CD4-positive, alpha-beta T cell treated with Interleukin-21 for 1 hour (primary cell): ENCODE measurements at regions not wholly inside any gene's neighbourhood (a gene's known extent, or its start where the extent isn't known, plus 50 kb on each side); places are given as distances from the start of the nearest gene placed in this dataset.
"Not testable (repeated sequence)": the region's sequence is repeated elsewhere in the genome, so short reads cannot be mapped to it uniquely, and the experiment has no call there.

ENCODE experiments used
- DNase-seq: peaks from one replicate; pipeline ENCODE4 v3.0.0-alpha.2; 2020

GRCh38 chr2:38482710-38483109 is 105.6 kb upstream of the ATL2 start:
- not testable (repeated sequence) for DNase-seq

GRCh38 chr2:38480617-38481016 is 103.5 kb upstream of the ATL2 start:
- no peak for DNase-seq

GRCh38 chr2:38477006-38477405 is 99.9 kb upstream of the ATL2 start:
- DNase-seq: no peak

- DNase-seq: no peak
Observed at GRCh38 chr2:38475567-38475881, 98.5 kb upstream of the ATL2 start.

- no peak for DNase-seq
Observed at GRCh38 chr2:38474715-38475566, 97.9 kb upstream of the ATL2 start.

- DNase-seq: no peak
Observed at GRCh38 chr2:38474021-38474456, 97.0 kb upstream of the ATL2 start.

- no peak for DNase-seq
Observed at GRCh38 chr2:38473333-38474005, 96.4 kb upstream of the ATL2 start.

- DNase-seq: no peak
Observed at GRCh38 chr2:38470115-38470514, 93.0 kb upstream of the ATL2 start.

GRCh38 chr2:38467768-38468455 is 90.8 kb upstream of the ATL2 start:
- DNase-seq: no peak

- no peak for DNase-seq
Observed at GRCh38 chr2:38466876-38467767, 90.0 kb upstream of the ATL2 start.

- DNase-seq: no peak
Observed at GRCh38 chr2:38466409-38466808, 89.3 kb upstream of the ATL2 start.

- peak; percentile 39 for DNase-seq
Observed at GRCh38 chr2:38465789-38466127, 88.7 kb upstream of the ATL2 start.

GRCh38 chr2:38464971-38465788 is 88.1 kb upstream of the ATL2 start:
- DNase-seq: no peak

GRCh38 chr2:38463752-38464151 is 86.7 kb upstream of the ATL2 start:
- no peak for DNase-seq

- DNase-seq: no peak
Observed at GRCh38 chr2:38462121-38462661, 85.1 kb upstream of the ATL2 start.

GRCh38 chr2:38461470-38461869 is 84.4 kb upstream of the ATL2 start:
- no peak for DNase-seq

- DNase-seq: no peak
Observed at GRCh38 chr2:38460313-38460712, 83.2 kb upstream of the ATL2 start.

- no peak for DNase-seq
Observed at GRCh38 chr2:38454081-38454480, 77.0 kb upstream of the ATL2 start.

- not testable (repeated sequence) for DNase-seq
Observed at GRCh38 chr2:38451778-38452177, 74.7 kb upstream of the ATL2 start.

GRCh38 chr2:38450509-38450908 is 73.4 kb upstream of the ATL2 start:
- no peak for DNase-seq

- no peak for DNase-seq
Observed at GRCh38 chr2:38448692-38449410, 71.8 kb upstream of the ATL2 start.
